ENCODE measurements at regions not wholly inside any gene's neighbourhood (a gene's known extent, or its start where the extent isn't known, plus 50 kb on each side); places are given as distances from the start of the nearest gene placed in this dataset.

- Mint-ChIP-seq H3K4me3 (no peak overlapping the region), H3K27ac (no peak overlapping the region), H3K4me1 (peaks cover 2% of the 10 kb centered on the region), H3K36me3 (ENCODE audit: low read depth) (peaks cover 30% of the 10 kb centered on the region), H3K9me3 (peaks cover 3% of the 10 kb centered on the region), H3K27me3 (no peaks in the 10 kb centered on the region)
- intact Hi-C loops (cut with micrococcal nuclease) = no loop called here
- no peak for DNase-seq
Observed at GRCh38 chr4:123090886-123091285, 168.5 kb upstream of the NUDT6 start.

- no peak overlapping the region for H3K27ac Mint-ChIP-seq
- H3K4me1 Mint-ChIP-seq = peaks cover 2% of the 10 kb centered on the region
Observed at GRCh38 chr4:123092586-123092985, 170.2 kb upstream of the NUDT6 start.

DNA sequence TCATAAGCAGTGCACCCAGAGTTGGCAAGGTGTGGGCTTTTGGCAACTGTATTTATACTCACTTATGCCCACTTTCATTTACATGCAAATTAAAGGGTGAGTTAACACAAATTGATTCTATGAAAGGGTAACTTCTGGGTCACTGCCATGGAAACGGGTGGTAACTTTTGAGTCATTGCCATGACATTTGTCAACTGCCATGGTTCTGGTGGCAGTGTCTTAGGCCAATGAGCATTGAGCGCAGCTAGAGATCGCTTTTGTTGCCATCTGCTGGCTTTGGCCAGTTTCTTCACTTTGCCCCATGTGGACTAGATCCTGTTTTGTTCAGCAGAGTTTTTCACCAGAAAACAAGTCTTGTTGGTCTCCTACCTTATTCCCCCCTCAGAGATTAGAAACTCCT is 170.8 kb upstream of the NUDT6 start:
- no peak overlapping the region for H3K27ac Mint-ChIP-seq
- intact Hi-C loops (cut with micrococcal nuclease) = no loop called here
- H3K27me3 Mint-ChIP-seq = no peaks in the 10 kb centered on the region
- no peak overlapping the region for H3K4me3 Mint-ChIP-seq
- peaks cover 2% of the 10 kb centered on the region for H3K4me1 Mint-ChIP-seq
- DNase-seq = no peak
- H3K36me3 Mint-ChIP-seq (ENCODE audit: low read depth) = peaks cover 18% of the 10 kb centered on the region
- H3K9me3 Mint-ChIP-seq = peaks cover 3% of the 10 kb centered on the region

More at GRCh38 chr4:123092586-123092985, 170.2 kb upstream of the NUDT6 start:
- peaks cover 23% of the 10 kb centered on the region for H3K36me3 Mint-ChIP-seq (ENCODE audit: low read depth)
- intact Hi-C loops (cut with micrococcal nuclease) = no loop called here
- H3K27me3 Mint-ChIP-seq = no peaks in the 10 kb centered on the region
- DNase-seq = no peak
- peaks cover 3% of the 10 kb centered on the region for H3K9me3 Mint-ChIP-seq
- H3K4me3 Mint-ChIP-seq = no peak overlapping the region

DNA sequence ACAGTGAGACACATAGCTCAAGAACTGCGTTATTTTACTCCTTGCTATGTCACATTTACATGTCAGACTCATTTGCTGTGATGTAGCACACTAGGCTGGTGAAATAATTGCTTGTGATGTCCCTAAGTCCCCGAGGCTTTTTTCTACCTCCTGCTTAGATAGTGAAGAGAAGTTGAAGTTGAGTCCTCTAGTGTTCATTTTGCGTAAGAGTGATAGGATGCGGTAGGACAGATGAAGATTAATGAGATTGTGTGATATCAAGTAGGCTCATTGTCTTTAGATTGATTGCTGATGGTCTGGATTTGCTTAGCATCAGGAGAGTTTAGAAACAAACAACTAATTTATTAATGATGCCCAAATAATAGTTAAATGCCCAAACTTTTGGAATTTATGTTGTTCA is 173.6 kb upstream of the NUDT6 start:
- no peak for DNase-seq
- Mint-ChIP-seq H3K36me3 (ENCODE audit: low read depth) (peaks cover 8% of the 10 kb centered on the region), H3K27ac (no peak overlapping the region), H3K4me3 (no peak overlapping the region), H3K4me1 (peaks cover 2% of the 10 kb centered on the region), H3K27me3 (no peaks in the 10 kb centered on the region), H3K9me3 (peaks cover 3% of the 10 kb centered on the region)
- intact Hi-C loops (cut with micrococcal nuclease) = no loop called here

- no peak for DNase-seq
- no peaks in the 10 kb centered on the region for H3K36me3 Mint-ChIP-seq (ENCODE audit: low read depth)
- H3K4me3 Mint-ChIP-seq = no peak overlapping the region
- intact Hi-C loops (cut with micrococcal nuclease) = loop anchor here (2.0 to 5.0 kb wide), 4 partner anchors 294 to 1219 kb away; partner anchors contain the start of gene SPRY1
- H3K27me3 Mint-ChIP-seq = no peaks in the 10 kb centered on the region
- no peak overlapping the region for H3K27ac Mint-ChIP-seq
- peaks cover 2% of the 10 kb centered on the region for H3K4me1 Mint-ChIP-seq
- H3K9me3 Mint-ChIP-seq = no peaks in the 10 kb centered on the region
Observed at GRCh38 chr4:123102897-123103471, 180.6 kb upstream of the NUDT6 start.

- Mint-ChIP-seq H3K4me3 (no peak overlapping the region), H3K36me3 (ENCODE audit: low read depth) (no peaks in the 10 kb centered on the region), H3K9me3 (no peaks in the 10 kb centered on the region), H3K27ac (no peak overlapping the region), H3K27me3 (no peaks in the 10 kb centered on the region), H3K4me1 (peaks cover 2% of the 10 kb centered on the region)
- intact Hi-C loops (cut with micrococcal nuclease) = loop anchor here (5.0 kb wide), 2 partner anchors 293 to 1218 kb away; partner anchors contain the start of gene SPRY1
- no peak for DNase-seq
Observed at GRCh38 chr4:123104310-123105025, 182.1 kb upstream of the NUDT6 start.

DNA sequence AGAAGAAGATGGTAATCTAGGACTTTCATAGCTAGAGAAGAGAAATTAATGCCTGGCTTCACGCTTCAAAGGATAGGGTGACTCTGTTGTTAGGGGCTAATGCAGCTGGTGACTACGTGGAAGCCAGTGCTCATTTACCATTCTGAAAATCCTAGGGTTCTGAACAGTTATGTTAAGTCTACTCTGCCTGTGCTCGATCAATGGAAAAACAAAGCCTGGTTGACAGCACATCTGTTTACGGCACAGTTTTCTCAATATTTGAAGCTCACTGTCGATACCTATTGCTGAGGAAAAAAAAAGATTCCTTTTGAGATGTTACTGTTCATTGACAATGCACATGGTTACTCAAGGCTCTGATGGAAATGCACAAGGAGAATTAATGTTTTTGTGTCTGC is 182.6 kb upstream of the NUDT6 start:
- Mint-ChIP-seq H3K4me3 (no peak overlapping the region), H3K9me3 (no peaks in the 10 kb centered on the region), H3K27ac (no peak overlapping the region), H3K36me3 (ENCODE audit: low read depth) (no peaks in the 10 kb centered on the region), H3K4me1 (peaks cover 2% of the 10 kb centered on the region), H3K27me3 (no peaks in the 10 kb centered on the region)
- DNase-seq = no peak
- intact Hi-C loops (cut with micrococcal nuclease) = no loop called here

GRCh38 chr4:123106747-123107146 is 184.3 kb upstream of the NUDT6 start:
- H3K4me1 Mint-ChIP-seq = peaks cover 2% of the 10 kb centered on the region
- intact Hi-C loops (cut with micrococcal nuclease) = no loop called here

DNA sequence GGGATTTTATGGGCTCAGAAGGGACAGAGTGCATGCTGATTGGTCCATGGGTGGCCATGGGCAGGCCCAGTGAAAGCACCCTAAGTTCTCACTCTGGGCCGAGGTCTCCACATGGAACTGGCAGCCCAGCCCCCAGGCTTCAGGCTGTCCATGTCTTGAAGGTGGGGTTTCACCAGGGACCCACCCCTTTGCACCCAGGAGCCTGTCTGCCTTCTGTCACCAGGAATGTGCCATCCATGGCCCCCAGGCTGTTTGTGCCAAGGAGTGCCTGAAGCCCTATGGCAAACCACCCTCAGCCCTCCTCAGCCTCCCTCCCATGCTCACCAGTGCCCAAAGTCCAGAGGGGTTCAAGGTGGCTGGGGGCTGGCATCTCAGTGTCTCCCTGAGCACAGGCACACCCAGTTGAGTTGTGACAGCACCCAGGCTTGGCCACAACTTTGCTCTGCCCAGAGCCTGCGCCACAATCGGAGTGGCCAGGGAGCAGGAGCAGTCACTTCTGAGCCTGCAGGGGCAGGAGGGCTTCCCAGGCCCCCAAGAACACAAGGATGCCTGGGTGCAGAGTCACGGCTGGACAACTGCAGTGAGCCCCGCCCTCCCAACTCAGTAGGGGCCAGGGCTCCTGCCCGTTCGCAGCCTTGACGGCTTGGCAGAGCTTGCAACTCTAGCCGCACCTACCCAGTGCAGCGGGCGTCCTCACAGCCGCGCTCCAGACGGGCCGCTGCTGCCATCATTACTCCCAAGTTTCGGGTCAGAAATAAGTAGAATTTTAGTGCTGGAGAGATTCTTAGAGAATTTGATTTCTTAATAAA is 185.3 kb upstream of the NUDT6 start:
- H3K36me3 Mint-ChIP-seq (ENCODE audit: low read depth) = peaks cover 1% of the 10 kb centered on the region
- H3K4me3 Mint-ChIP-seq = no peak overlapping the region
- H3K27me3 Mint-ChIP-seq = no peaks in the 10 kb centered on the region
- H3K9me3 Mint-ChIP-seq = no peaks in the 10 kb centered on the region
- DNase-seq = no peak
- no peak overlapping the region for H3K27ac Mint-ChIP-seq
- intact Hi-C loops (cut with micrococcal nuclease) = no loop called here
- H3K4me1 Mint-ChIP-seq = peaks cover 2% of the 10 kb centered on the region

More at GRCh38 chr4:123106747-123107146, 184.3 kb upstream of the NUDT6 start:
- Mint-ChIP-seq H3K9me3 (no peaks in the 10 kb centered on the region), H3K27ac (no peak overlapping the region), H3K36me3 (ENCODE audit: low read depth) (peaks cover 1% of the 10 kb centered on the region), H3K27me3 (no peaks in the 10 kb centered on the region), H3K4me3 (no peak overlapping the region)
- no peak for DNase-seq

DNA sequence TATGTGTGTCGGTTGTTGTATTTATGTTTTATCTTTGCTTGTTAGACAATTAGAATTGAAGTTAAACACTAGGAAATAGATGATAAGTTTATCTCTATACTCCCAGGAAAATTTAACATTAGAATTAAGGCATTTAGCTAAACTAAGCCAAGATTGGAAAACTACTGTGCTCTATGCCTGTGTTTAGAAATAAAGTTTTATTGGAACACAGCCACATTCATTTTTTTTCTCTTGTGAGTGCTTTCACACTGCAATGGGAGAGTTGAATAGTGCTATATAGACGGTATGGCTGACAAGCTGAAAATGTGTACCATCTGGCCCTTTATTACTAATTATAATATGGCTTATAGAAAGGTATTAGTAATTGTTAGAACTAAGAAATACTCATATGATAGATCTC is 186.7 kb upstream of the NUDT6 start:
- peaks cover 9% of the 10 kb centered on the region for H3K36me3 Mint-ChIP-seq (ENCODE audit: low read depth)
- peaks cover 3% of the 10 kb centered on the region for H3K9me3 Mint-ChIP-seq
- no peaks in the 10 kb centered on the region for H3K27me3 Mint-ChIP-seq
- intact Hi-C loops (cut with micrococcal nuclease) = no loop called here
- H3K27ac Mint-ChIP-seq = no peak overlapping the region
- H3K4me1 Mint-ChIP-seq = no peaks in the 10 kb centered on the region
- DNase-seq = no peak
- no peak overlapping the region for H3K4me3 Mint-ChIP-seq

GRCh38 chr4:123110147-123110546 is 187.8 kb upstream of the NUDT6 start:
- intact Hi-C loops (cut with micrococcal nuclease) = no loop called here
- peaks cover 9% of the 10 kb centered on the region for H3K36me3 Mint-ChIP-seq (ENCODE audit: low read depth)
- DNase-seq = no peak
- no peak overlapping the region for H3K4me3 Mint-ChIP-seq
- no peak overlapping the region for H3K27ac Mint-ChIP-seq
- H3K4me1 Mint-ChIP-seq = no peaks in the 10 kb centered on the region
- H3K9me3 Mint-ChIP-seq = peaks cover 3% of the 10 kb centered on the region
- no peaks in the 10 kb centered on the region for H3K27me3 Mint-ChIP-seq

- H3K4me1 Mint-ChIP-seq = no peaks in the 10 kb centered on the region
- no peaks in the 10 kb centered on the region for H3K27me3 Mint-ChIP-seq
- no peak overlapping the region for H3K4me3 Mint-ChIP-seq
- intact Hi-C loops (cut with micrococcal nuclease) = no loop called here
- H3K27ac Mint-ChIP-seq = no peak overlapping the region
- peaks cover 9% of the 10 kb centered on the region for H3K36me3 Mint-ChIP-seq (ENCODE audit: low read depth)
- peaks cover 3% of the 10 kb centered on the region for H3K9me3 Mint-ChIP-seq
- DNase-seq = no peak
Observed at GRCh38 chr4:123110685-123111084, 188.3 kb upstream of the NUDT6 start.

- Mint-ChIP-seq H3K9me3 (peaks cover 3% of the 10 kb centered on the region), H3K4me1 (no peaks in the 10 kb centered on the region), H3K27ac (no peak overlapping the region), H3K36me3 (ENCODE audit: low read depth) (peaks cover 9% of the 10 kb centered on the region), H3K4me3 (no peak overlapping the region), H3K27me3 (no peaks in the 10 kb centered on the region)
- DNase-seq = no peak
- intact Hi-C loops (cut with micrococcal nuclease) = no loop called here
Observed at GRCh38 chr4:123113155-123113554, 190.8 kb upstream of the NUDT6 start.
